ENCODE measurements at regions not wholly inside any gene's neighbourhood (a gene's known extent, or its start where the extent isn't known, plus 50 kb on each side); places are given as distances from the start of the nearest gene placed in this dataset.

GRCh38 chr1:82220754-82221153 is 420.0 kb downstream of the ADGRL2 start:
- Histone ChIP-seq H3K9me3 (ENCODE audit: control insufficient read depth in 2 of 2, insufficient read depth in 1 of 2, low read length in 1 of 2) (no peaks in the 10 kb centered on the region), H3K4me1 (ENCODE audit: control insufficient read depth in 2 of 2, insufficient read depth in 2 of 2, low read length in 2 of 2) (peaks cover 0 to 3% of the 10 kb centered on the region in 2 donors), H3K4me3 (ENCODE audit: low read length in 2 of 2) (no peak overlapping the region), H3K36me3 (ENCODE audit: control insufficient read depth in 2 of 2, insufficient read depth in 2 of 2, low read length in 1 of 2) (no peaks in the 10 kb centered on the region), H3K27me3 (ENCODE audit: control insufficient read depth in 2 of 2, insufficient read depth in 1 of 2, low read length in 1 of 2) (no peaks in the 10 kb centered on the region), H3K27ac (ENCODE audit: low read depth in 1 of 2, low read length in 1 of 2) (no peak overlapping the region)
- no peak for DNase-seq (ENCODE audit: low read depth in 6 of 9, low spot score in 9 of 9)
- WGBS = 97% methylated on average over 5 of the region's 5 CpGs

DNA sequence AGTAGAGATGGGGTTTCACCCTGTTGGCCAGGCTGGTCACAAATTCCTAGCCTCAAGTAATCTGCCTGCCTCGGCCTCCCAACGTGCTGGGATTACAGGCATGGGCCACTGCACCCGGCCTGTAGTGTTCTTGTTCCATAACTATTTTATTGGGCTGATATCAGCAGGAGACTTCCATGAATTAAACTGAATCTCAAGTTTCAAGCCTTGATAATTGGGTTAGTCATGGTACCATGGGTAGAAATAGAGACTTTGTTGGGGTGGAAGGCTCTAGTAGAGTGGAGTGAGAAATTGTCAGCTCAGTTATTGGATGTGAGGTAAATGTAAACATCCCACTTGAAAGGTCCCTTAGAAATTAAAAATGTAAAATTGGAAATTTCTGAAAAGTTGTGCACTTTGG is 419.1 kb downstream of the ADGRL2 start:
- Histone ChIP-seq H3K4me3 (ENCODE audit: low read length in 2 of 2) (no peak overlapping the region), H3K36me3 (ENCODE audit: control insufficient read depth in 2 of 2, insufficient read depth in 2 of 2, low read length in 1 of 2) (no peaks in the 10 kb centered on the region), H3K27me3 (ENCODE audit: control insufficient read depth in 2 of 2, insufficient read depth in 1 of 2, low read length in 1 of 2) (no peaks in the 10 kb centered on the region), H3K27ac (ENCODE audit: low read depth in 1 of 2, low read length in 1 of 2) (no peak overlapping the region), H3K9me3 (ENCODE audit: control insufficient read depth in 2 of 2, insufficient read depth in 1 of 2, low read length in 1 of 2) (no peaks in the 10 kb centered on the region), H3K4me1 (ENCODE audit: control insufficient read depth in 2 of 2, insufficient read depth in 2 of 2, low read length in 2 of 2) (no peaks in the 10 kb centered on the region)
- DNase-seq (ENCODE audit: low read depth in 6 of 9, low spot score in 9 of 9) = no peak
- WGBS = 96% methylated on average over 3 of the region's 3 CpGs

GRCh38 chr1:82218846-82219245 is 418.1 kb downstream of the ADGRL2 start:
- no peaks in the 10 kb centered on the region for H3K9me3 ChIP-seq (ENCODE audit: control insufficient read depth in 2 of 2, insufficient read depth in 1 of 2, low read length in 1 of 2)
- no peak overlapping the region for H3K4me3 ChIP-seq (ENCODE audit: low read length in 2 of 2)
- no peak for DNase-seq (ENCODE audit: low read depth in 6 of 9, low spot score in 9 of 9)
- no peaks in the 10 kb centered on the region for H3K36me3 ChIP-seq (ENCODE audit: control insufficient read depth in 2 of 2, insufficient read depth in 2 of 2, low read length in 1 of 2)
- no peak overlapping the region for H3K27ac ChIP-seq (ENCODE audit: low read depth in 1 of 2, low read length in 1 of 2)
- no peaks in the 10 kb centered on the region for H3K4me1 ChIP-seq (ENCODE audit: control insufficient read depth in 2 of 2, insufficient read depth in 2 of 2, low read length in 2 of 2)
- WGBS = 97% methylated on average over 2 of the region's 2 CpGs
- no peaks in the 10 kb centered on the region for H3K27me3 ChIP-seq (ENCODE audit: control insufficient read depth in 2 of 2, insufficient read depth in 1 of 2, low read length in 1 of 2)

- Histone ChIP-seq H3K4me1 (ENCODE audit: control insufficient read depth in 2 of 2, insufficient read depth in 2 of 2, low read length in 2 of 2) (no peaks in the 10 kb centered on the region), H3K36me3 (ENCODE audit: control insufficient read depth in 2 of 2, insufficient read depth in 2 of 2, low read length in 1 of 2) (no peaks in the 10 kb centered on the region), H3K4me3 (ENCODE audit: low read length in 2 of 2) (no peak overlapping the region), H3K9me3 (ENCODE audit: control insufficient read depth in 2 of 2, insufficient read depth in 1 of 2, low read length in 1 of 2) (no peaks in the 10 kb centered on the region), H3K27me3 (ENCODE audit: control insufficient read depth in 2 of 2, insufficient read depth in 1 of 2, low read length in 1 of 2) (no peaks in the 10 kb centered on the region), H3K27ac (ENCODE audit: low read depth in 1 of 2, low read length in 1 of 2) (no peak overlapping the region)
- WGBS = 96% methylated on average over 2 of the region's 2 CpGs
- DNase-seq (ENCODE audit: low read depth in 6 of 9, low spot score in 9 of 9) = no peak
These were observed 415.1 kb downstream of the ADGRL2 start for GRCh38 chr1:82215853-82216175.

DNA sequence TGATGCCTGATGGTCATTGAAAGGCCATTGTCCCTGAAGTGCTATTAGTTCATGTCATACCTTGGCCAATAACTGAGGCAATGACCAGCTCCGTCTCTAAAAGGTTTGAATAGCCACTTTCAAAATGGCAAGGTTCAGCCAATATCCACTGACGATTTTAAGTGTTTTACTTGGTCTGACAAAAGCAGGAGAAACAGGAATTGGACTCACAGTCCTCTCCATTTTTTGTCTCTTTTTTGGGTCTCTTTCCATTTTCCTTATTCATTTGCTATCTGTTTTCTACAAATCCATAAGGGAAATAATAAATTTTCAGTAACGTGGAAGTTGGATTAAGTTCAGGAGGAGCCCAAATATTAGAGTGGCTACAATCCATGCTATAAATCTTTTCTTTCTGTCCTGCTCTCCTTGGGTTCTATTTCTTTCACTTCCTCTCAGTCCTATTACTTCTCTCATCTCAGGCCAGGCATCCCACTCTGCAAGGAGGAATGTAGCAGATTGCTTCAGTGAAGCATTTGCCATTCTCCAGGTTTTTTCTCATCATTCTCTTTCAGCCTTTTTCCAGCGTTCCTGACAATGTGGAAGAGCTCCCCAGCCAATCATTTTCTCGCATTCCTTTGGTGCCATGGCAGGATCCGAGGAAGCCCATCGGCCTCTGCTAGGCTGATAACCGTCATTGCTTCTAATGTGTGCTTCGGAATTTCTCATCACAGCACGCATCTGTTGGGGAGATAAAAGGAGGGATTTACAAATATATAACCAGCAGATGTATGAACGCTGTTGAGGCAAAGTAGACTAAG is 414.5 kb downstream of the ADGRL2 start:
- Histone ChIP-seq H3K9me3 (ENCODE audit: control insufficient read depth in 2 of 2, insufficient read depth in 1 of 2, low read length in 1 of 2) (no peaks in the 10 kb centered on the region), H3K4me1 (ENCODE audit: control insufficient read depth in 2 of 2, insufficient read depth in 2 of 2, low read length in 2 of 2) (no peaks in the 10 kb centered on the region), H3K27me3 (ENCODE audit: control insufficient read depth in 2 of 2, insufficient read depth in 1 of 2, low read length in 1 of 2) (no peaks in the 10 kb centered on the region), H3K27ac (ENCODE audit: low read depth in 1 of 2, low read length in 1 of 2) (no peak overlapping the region), H3K36me3 (ENCODE audit: control insufficient read depth in 2 of 2, insufficient read depth in 2 of 2, low read length in 1 of 2) (no peaks in the 10 kb centered on the region), H3K4me3 (ENCODE audit: low read length in 2 of 2) (no peak overlapping the region)
- 96% methylated on average over 11 of the region's 11 CpGs for WGBS
- no peak for DNase-seq (ENCODE audit: low read depth in 6 of 9, low spot score in 9 of 9)

DNA sequence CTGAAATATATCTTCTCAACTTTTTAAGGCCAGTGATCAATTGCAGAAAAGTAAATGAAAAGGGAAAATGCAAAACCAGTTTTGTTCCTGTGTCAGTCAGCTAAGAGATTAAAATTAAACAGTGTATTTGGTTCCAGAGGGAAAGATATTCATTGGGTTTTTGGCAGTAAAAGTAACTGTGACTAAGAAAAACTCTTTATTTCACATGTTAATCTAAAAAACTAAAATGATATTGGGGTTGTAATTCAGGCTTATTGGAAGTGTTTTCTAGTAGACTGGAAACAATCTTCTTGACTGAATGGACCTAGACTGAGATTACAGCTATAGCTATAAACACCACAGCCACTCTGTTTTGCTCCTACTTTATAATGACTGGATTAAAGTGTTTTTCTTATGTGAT is 413.9 kb downstream of the ADGRL2 start:
- no peak overlapping the region for H3K4me3 ChIP-seq (ENCODE audit: low read length in 2 of 2)
- no peaks in the 10 kb centered on the region for H3K4me1 ChIP-seq (ENCODE audit: control insufficient read depth in 2 of 2, insufficient read depth in 2 of 2, low read length in 2 of 2)
- no peak overlapping the region for H3K27ac ChIP-seq (ENCODE audit: low read depth in 1 of 2, low read length in 1 of 2)
- no peaks in the 10 kb centered on the region for H3K36me3 ChIP-seq (ENCODE audit: control insufficient read depth in 2 of 2, insufficient read depth in 2 of 2, low read length in 1 of 2)
- no peak for DNase-seq (ENCODE audit: low read depth in 6 of 9, low spot score in 9 of 9)
- H3K27me3 ChIP-seq (ENCODE audit: control insufficient read depth in 2 of 2, insufficient read depth in 1 of 2, low read length in 1 of 2) = no peaks in the 10 kb centered on the region
- H3K9me3 ChIP-seq (ENCODE audit: control insufficient read depth in 2 of 2, insufficient read depth in 1 of 2, low read length in 1 of 2) = no peaks in the 10 kb centered on the region

DNA sequence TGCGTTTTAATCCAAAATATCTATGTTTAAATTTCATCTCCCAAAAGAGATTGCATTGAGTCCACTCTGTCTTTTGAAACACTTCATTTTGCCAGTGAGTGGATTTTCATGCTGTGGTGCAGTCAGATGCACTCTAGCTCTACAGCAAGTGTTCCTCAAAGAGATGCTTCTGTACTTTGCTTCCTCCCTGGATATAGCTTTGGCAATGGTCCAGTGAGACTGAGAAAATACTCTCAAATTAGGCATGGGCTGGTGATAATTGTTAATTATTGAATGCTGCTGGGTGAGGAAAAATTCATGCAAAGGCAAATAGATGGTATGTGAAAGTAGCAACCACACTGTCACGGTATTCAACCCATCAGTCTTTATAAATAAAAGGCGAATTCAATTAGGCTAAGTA is 396.9 kb downstream of the ADGRL2 start:
- Histone ChIP-seq H3K4me1 (ENCODE audit: control insufficient read depth in 2 of 2, insufficient read depth in 2 of 2, low read length in 2 of 2) (no peaks in the 10 kb centered on the region), H3K9me3 (ENCODE audit: control insufficient read depth in 2 of 2, insufficient read depth in 1 of 2, low read length in 1 of 2) (no peaks in the 10 kb centered on the region), H3K4me3 (ENCODE audit: low read length in 2 of 2) (no peak overlapping the region), H3K27ac (ENCODE audit: low read depth in 1 of 2, low read length in 1 of 2) (no peak overlapping the region), H3K27me3 (ENCODE audit: control insufficient read depth in 2 of 2, insufficient read depth in 1 of 2, low read length in 1 of 2) (no peaks in the 10 kb centered on the region), H3K36me3 (ENCODE audit: control insufficient read depth in 2 of 2, insufficient read depth in 2 of 2, low read length in 1 of 2) (no peaks in the 10 kb centered on the region)
- 94% methylated on average over 3 of the region's 3 CpGs for WGBS
- no peak for DNase-seq (ENCODE audit: low read depth in 6 of 9, low spot score in 9 of 9)

DNA sequence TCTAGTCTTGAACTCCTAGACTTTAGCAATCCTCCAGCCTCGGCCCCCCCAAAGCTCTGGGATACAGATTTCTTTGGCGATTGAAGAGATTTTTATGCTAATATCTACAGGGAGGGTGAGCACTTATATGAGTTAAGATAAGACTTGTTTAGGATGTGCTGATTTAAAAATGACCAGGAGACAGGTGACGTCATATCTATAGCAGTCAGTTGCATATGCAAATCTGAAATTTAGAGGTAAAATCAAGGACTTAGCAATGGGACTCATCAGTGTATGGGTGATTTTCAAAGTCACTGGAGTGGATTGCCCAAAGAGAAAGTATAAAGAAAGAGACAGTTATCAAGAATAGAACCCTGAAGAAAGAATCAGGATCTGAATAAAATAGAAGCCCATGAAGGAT is 394.5 kb downstream of the ADGRL2 start:
- Histone ChIP-seq H3K4me3 (ENCODE audit: low read length in 2 of 2) (no peak overlapping the region), H3K4me1 (ENCODE audit: control insufficient read depth in 2 of 2, insufficient read depth in 2 of 2, low read length in 2 of 2) (no peaks in the 10 kb centered on the region), H3K27me3 (ENCODE audit: control insufficient read depth in 2 of 2, insufficient read depth in 1 of 2, low read length in 1 of 2) (no peaks in the 10 kb centered on the region), H3K36me3 (ENCODE audit: control insufficient read depth in 2 of 2, insufficient read depth in 2 of 2, low read length in 1 of 2) (no peaks in the 10 kb centered on the region), H3K27ac (ENCODE audit: low read depth in 1 of 2, low read length in 1 of 2) (no peak overlapping the region), H3K9me3 (ENCODE audit: control insufficient read depth in 2 of 2, insufficient read depth in 1 of 2, low read length in 1 of 2) (no peaks in the 10 kb centered on the region)
- DNase-seq (ENCODE audit: low read depth in 6 of 9, low spot score in 9 of 9) = no peak
- 97% methylated on average over 3 of the region's 3 CpGs for WGBS

DNA sequence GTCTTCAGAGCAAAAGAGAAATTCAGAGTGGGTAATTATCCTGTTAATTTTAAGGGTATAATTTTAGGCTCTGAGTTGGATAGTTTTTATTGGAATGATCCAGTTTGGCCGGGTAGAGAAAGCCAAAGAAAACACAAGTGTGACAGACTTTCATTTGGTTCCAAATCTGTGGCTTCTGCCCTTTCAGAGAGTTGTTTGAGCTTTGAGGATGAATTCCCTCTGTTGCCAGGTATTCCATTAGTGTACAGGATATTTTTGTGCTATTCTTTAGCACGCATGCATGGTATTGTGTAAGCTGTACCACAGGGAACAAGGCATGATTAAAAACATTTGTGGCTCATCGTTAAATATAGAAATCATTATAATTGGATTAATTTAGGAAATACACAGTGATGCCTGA is 384.4 kb downstream of the ADGRL2 start:
- 92% methylated on average over 3 of the region's 3 CpGs for WGBS
- Histone ChIP-seq H3K27me3 (ENCODE audit: control insufficient read depth in 2 of 2, insufficient read depth in 1 of 2, low read length in 1 of 2) (no peaks in the 10 kb centered on the region), H3K4me3 (ENCODE audit: low read length in 2 of 2) (no peak overlapping the region), H3K4me1 (ENCODE audit: control insufficient read depth in 2 of 2, insufficient read depth in 2 of 2, low read length in 2 of 2) (no peaks in the 10 kb centered on the region), H3K36me3 (ENCODE audit: control insufficient read depth in 2 of 2, insufficient read depth in 2 of 2, low read length in 1 of 2) (no peaks in the 10 kb centered on the region), H3K27ac (ENCODE audit: low read depth in 1 of 2, low read length in 1 of 2) (no peak overlapping the region), H3K9me3 (ENCODE audit: control insufficient read depth in 2 of 2, insufficient read depth in 1 of 2, low read length in 1 of 2) (no peaks in the 10 kb centered on the region)
- peak in 1 of 9 donors; percentile 1 for DNase-seq (ENCODE audit: low read depth in 6 of 9, low spot score in 9 of 9)

DNA sequence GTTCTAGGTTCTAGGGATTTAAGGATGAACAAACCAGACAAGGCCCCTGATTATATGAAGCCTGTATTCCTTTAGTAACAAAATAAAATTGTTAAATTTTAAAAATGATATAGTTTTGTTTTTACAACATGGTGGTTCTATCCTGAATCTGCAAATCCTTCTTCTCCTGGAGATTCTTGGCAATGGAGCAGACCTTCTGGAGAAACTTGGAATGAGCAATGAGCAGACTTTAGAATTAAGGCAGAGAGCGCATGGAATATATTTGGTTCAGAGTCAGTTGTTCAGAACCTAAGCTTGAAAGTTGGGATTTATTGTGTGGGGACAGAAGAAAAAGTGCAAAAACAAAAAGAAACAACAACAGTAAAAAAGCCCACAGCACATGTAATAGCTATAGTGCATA is 381.1 kb downstream of the ADGRL2 start:
- H3K4me1 ChIP-seq (ENCODE audit: control insufficient read depth in 2 of 2, insufficient read depth in 2 of 2, low read length in 2 of 2) = no peaks in the 10 kb centered on the region
- H3K27ac ChIP-seq (ENCODE audit: low read depth in 1 of 2, low read length in 1 of 2) = no peak overlapping the region
- no peak overlapping the region for H3K4me3 ChIP-seq (ENCODE audit: low read length in 2 of 2)
- H3K36me3 ChIP-seq (ENCODE audit: control insufficient read depth in 2 of 2, insufficient read depth in 2 of 2, low read length in 1 of 2) = no peaks in the 10 kb centered on the region
- no peaks in the 10 kb centered on the region for H3K9me3 ChIP-seq (ENCODE audit: control insufficient read depth in 2 of 2, insufficient read depth in 1 of 2, low read length in 1 of 2)
- no peaks in the 10 kb centered on the region for H3K27me3 ChIP-seq (ENCODE audit: control insufficient read depth in 2 of 2, insufficient read depth in 1 of 2, low read length in 1 of 2)
- WGBS = 49% methylated on average over 1 of the region's 1 CpG
- DNase-seq (ENCODE audit: low read depth in 6 of 9, low spot score in 9 of 9) = no peak
